ENCODE measurements at regions not wholly inside any gene's neighbourhood (a gene's known extent, or its start where the extent isn't known, plus 50 kb on each side); places are given as distances from the start of the nearest gene placed in this dataset.

DNA sequence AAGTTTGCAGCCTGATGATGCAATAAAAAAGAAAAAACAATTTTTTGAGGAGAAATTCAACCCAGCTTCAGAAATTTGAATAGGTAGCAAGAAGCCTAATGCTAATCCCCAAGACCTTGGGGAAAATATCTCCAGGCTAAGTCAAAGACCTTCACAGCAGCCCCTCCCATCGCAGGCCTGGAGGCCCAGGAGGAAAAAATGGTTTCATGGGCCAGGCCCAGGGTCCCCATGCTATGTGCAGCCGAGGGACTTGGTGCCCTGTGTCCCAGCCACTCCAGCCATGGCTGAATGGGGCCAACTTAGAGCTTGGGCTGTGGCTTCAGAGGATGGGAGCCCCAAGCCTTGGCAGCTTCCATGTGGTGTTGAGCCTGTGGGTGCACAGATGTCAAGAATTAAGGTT lies 210.3 kb downstream of the SUCLA2 start:
- Histone ChIP-seq H3K4me3 (no peak overlapping the region), H3K9me2 (ENCODE audit: insufficient read depth) (no peaks in the 10 kb centered on the region), H3K27ac (no peak overlapping the region), H3K9me3 (ENCODE audit: insufficient read depth, low read depth) (no peaks in the 10 kb centered on the region; the same call in 1 of the 2 replicates), H3F3A (ENCODE audit: insufficient read depth, low read depth) (no peaks in the 10 kb centered on the region), H3K27me3 (ENCODE audit: insufficient read depth, low read depth) (no peaks in the 10 kb centered on the region), H4K20me1 (ENCODE audit: insufficient read depth) (no peaks in the 10 kb centered on the region), H3K36me3 (ENCODE audit: low read depth) (no peaks in the 10 kb centered on the region), H3K4me2 (no peak overlapping the region), H3K79me2 (ENCODE audit: low read depth) (no peaks in the 10 kb centered on the region), H2AFZ (no peak overlapping the region), H3K4me1 (replicated peaks; ENCODE audit: insufficient read depth) (no peaks in the 10 kb centered on the region)
- ChIA-PET CTCF (no interaction called here), POLR2A (ENCODE audit: unreplicated experiment) (no interaction called here)
- intact Hi-C loops (cut with micrococcal nuclease; ENCODE audit: unreplicated experiment) = loop anchor here (10.0 kb wide), 1 partner anchor 144 kb away; no protein-coding TSS in a partner anchor
- no TSS peak for BruUV-seq (replicated peaks)
- TF ChIP-seq EZH2 (IDR thresholded peaks at IDR 0.05; ENCODE audit: low read depth) = no peak
- TF ChIP-seq, protein P1, sequence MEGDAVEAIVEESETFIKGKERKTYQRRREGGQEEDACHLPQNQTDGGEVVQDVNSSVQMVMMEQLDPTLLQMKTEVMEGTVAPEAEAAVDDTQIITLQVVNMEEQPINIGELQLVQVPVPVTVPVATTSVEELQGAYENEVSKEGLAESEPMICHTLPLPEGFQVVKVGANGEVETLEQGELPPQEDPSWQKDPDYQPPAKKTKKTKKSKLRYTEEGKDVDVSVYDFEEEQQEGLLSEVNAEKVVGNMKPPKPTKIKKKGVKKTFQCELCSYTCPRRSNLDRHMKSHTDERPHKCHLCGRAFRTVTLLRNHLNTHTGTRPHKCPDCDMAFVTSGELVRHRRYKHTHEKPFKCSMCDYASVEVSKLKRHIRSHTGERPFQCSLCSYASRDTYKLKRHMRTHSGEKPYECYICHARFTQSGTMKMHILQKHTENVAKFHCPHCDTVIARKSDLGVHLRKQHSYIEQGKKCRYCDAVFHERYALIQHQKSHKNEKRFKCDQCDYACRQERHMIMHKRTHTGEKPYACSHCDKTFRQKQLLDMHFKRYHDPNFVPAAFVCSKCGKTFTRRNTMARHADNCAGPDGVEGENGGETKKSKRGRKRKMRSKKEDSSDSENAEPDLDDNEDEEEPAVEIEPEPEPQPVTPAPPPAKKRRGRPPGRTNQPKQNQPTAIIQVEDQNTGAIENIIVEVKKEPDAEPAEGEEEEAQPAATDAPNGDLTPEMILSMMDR (conservative IDR thresholded peaks at IDR 0.05) = no peak
- DNase-seq = no peak

DNA sequence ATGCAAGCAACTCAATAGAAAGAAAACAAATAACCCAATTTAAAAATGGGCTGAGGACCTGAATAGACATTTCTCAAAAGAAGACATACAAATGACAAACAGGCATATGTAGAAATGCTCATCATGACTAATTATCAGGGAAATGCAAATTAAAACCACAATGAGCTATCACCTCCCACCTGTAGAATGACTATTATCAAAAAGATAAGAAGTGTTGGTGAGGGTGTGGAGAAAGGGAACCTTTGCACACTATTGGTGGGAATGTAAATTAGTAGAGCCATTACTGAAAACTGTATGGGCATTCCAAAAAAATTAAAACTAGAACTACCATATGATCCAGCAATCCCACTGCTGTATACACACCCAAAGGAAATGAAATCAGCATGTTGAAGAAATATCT lies 212.2 kb downstream of the SUCLA2 start:
- Histone ChIP-seq H3K36me3 (ENCODE audit: low read depth) (no peaks in the 10 kb centered on the region), H3F3A (ENCODE audit: insufficient read depth, low read depth) (no peaks in the 10 kb centered on the region), H3K27me3 (ENCODE audit: insufficient read depth, low read depth) (no peaks in the 10 kb centered on the region), H2AFZ (no peak overlapping the region), H3K4me2 (no peak overlapping the region), H3K27ac (no peak overlapping the region), H3K9me2 (ENCODE audit: insufficient read depth) (no peaks in the 10 kb centered on the region), H3K4me1 (replicated peaks; ENCODE audit: insufficient read depth) (no peaks in the 10 kb centered on the region), H3K9me3 (ENCODE audit: insufficient read depth, low read depth) (no peaks in the 10 kb centered on the region), H3K79me2 (ENCODE audit: low read depth) (no peaks in the 10 kb centered on the region), H3K4me3 (no peak overlapping the region), H4K20me1 (ENCODE audit: insufficient read depth) (no peaks in the 10 kb centered on the region)
- CTCF ChIA-PET = no interaction called here
- no TSS peak for BruUV-seq (replicated peaks)
- intact Hi-C loops (cut with micrococcal nuclease; ENCODE audit: unreplicated experiment) = no loop called here
- no peak for DNase-seq
- TF ChIP-seq EZH2 (IDR thresholded peaks at IDR 0.05; ENCODE audit: low read depth) = no peak
- TF ChIP-seq, protein P1 (conservative IDR thresholded peaks at IDR 0.05) = no peak
- POLR2A ChIA-PET (ENCODE audit: unreplicated experiment) = no interaction called here

DNA sequence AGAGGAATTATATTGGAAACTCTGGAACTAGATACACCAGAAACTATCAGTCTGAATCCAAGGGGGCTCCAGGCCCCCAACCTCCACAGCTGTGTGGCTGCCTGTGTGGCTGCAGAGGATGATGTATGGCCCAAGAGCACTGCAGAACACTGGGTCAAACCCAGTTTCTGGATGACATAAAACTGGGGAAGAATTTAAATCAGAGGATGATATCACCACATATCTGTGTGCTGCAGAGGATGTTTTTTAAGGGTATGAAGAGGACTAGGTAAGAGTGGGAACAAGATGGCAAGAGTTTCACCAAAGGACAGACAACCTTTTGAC lies 226.4 kb downstream of the SUCLA2 start:
- POLR2A ChIA-PET (ENCODE audit: unreplicated experiment) = no interaction called here
- DNase-seq = no peak
- no peak for TF ChIP-seq EZH2 (IDR thresholded peaks at IDR 0.05; ENCODE audit: low read depth)
- TF ChIP-seq, protein P1 (conservative IDR thresholded peaks at IDR 0.05) = no peak
- no peak overlapping the region for H3K4me3 ChIP-seq
- no peaks in the 10 kb centered on the region for H3K27me3 ChIP-seq (ENCODE audit: insufficient read depth, low read depth)
- no peaks in the 10 kb centered on the region for H3K9me3 ChIP-seq (ENCODE audit: insufficient read depth, low read depth)
- BruUV-seq (replicated peaks) = no TSS peak
- no peaks in the 10 kb centered on the region for H3K9me2 ChIP-seq (ENCODE audit: insufficient read depth)
- no peak overlapping the region for H3K4me2 ChIP-seq
- H3K27ac ChIP-seq = no peak overlapping the region
- H3K4me1 ChIP-seq (replicated peaks; ENCODE audit: insufficient read depth) = no peaks in the 10 kb centered on the region
- H3F3A ChIP-seq (ENCODE audit: insufficient read depth, low read depth) = no peaks in the 10 kb centered on the region
- H2AFZ ChIP-seq = no peak overlapping the region
- CTCF ChIA-PET = no interaction called here
- intact Hi-C loops (cut with micrococcal nuclease; ENCODE audit: unreplicated experiment) = loop anchor here (5.0 to 10.0 kb wide), 3 partner anchors 802 to 1010 kb away; no protein-coding TSS in a partner anchor
- H3K79me2 ChIP-seq (ENCODE audit: low read depth) = no peaks in the 10 kb centered on the region
- no peaks in the 10 kb centered on the region for H4K20me1 ChIP-seq (ENCODE audit: insufficient read depth)
- no peaks in the 10 kb centered on the region for H3K36me3 ChIP-seq (ENCODE audit: low read depth)

Measured in PC-9 (cell line).